Superior temporal gyrus (tissue), 1 donor: ENCODE measurements at regions not wholly inside any gene's neighbourhood (a gene's known extent, or its start where the extent isn't known, plus 50 kb on each side); places are given as distances from the start of the nearest gene placed in this dataset.
"Not testable (repeated sequence)": the region's sequence is repeated elsewhere in the genome, so short reads cannot be mapped to it uniquely, and the experiment has no call there.

Experiments
- DNase-seq: peaks from one replicate; pipeline ENCODE4 v3.0.0-alpha.2; 2016; ENCODE audit errors: extremely low spot score

DNA sequence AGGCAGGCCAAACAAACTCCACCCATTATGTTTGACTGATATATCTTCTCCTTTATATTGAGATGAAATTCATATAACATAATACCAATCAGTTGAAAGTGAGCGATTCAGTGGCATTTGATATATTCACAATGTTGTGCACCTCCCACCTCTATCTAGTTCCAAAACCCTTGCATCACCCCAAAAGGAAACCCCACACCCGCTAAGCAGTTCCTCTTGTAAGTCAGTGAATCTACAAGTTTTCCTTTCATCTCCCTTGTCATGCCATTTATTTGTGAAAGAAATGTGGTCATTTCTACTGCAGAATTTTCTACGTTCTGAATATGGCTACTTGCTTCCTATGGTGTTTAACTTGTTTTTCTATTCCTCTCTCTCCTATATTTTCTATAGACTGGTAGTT, 99.4 kb upstream of the PTPN3 start:
- DNase-seq: no peak

DNA sequence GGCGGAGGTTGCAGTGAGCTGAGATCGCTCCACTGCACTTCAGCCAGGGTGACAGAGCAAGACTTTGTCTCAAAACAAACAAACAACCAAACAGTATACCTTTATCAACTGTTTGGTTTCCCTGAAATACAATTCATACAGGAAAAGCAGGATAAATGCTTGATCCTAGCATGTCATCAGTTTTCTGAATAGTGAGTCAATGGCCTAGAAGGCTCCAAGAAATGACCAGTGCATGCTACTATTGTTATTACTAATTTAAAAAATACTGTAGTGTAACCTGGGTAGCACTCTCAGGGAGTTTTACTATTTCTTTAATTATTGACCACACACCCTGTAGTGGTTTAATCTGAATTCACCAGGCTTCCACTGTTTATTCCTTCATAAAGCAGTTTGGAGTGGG, 101.0 kb upstream of the PTPN3 start:
- DNase-seq: no peak

DNA sequence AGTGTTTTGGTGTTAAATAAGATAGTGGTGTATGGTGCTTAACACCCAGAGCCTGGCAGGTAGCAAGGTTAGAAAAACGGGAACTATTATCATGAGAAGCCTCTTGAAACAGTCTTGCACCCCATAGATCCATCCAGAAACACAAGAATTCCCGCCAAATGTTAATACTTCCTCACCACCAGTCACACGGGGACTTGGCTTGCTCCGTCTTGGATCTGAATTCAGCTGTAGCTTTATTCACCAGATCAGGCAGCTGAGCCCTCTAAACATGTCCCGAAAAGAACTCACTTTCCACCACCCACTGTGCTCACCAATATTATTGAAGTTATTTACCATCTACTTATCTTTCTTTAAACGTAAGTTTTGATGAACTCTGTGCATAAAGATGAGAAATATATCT, 101.6 kb upstream of the PTPN3 start:
- no peak for DNase-seq

DNA sequence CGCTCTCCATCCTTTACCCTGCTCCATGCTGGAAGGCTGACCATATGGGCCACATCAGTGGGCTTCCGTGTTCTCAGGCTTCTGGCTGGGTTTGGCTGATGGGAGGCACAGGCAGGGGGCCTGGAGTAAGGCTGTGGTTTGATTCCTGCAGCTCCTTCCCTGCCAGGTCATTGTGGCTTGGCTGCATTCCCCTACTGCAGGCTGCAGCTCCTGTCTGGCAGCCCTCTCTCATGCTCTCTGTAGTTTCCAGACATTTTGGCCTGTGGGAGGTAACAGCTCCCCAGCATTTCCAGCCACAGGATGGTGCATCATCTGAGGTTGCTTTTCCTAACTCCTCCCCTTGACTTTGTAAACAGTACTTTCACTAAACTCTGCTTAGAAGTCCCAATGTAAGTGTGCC, 102.0 kb upstream of the PTPN3 start:
- no peak for DNase-seq

DNA sequence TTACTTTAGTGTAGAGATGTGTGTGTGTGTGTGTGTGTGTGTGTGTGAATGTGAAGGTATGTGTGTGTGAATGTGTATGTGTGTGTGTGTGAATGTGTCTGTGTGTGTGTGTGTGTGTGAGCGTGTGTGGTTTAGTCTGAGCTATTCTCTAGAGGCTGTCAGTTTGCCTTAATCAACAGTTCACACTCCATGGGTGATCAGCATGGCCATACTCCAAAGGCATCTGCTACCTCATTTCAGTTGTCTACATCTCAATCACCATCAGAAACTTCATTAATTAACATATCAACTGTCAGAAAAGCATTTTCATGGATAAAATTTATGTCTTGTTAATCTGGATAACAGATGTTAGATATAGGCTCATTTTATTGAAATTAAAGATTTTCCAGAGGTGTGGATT, 103.1 kb upstream of the PTPN3 start:
- DNase-seq: no peak

DNA sequence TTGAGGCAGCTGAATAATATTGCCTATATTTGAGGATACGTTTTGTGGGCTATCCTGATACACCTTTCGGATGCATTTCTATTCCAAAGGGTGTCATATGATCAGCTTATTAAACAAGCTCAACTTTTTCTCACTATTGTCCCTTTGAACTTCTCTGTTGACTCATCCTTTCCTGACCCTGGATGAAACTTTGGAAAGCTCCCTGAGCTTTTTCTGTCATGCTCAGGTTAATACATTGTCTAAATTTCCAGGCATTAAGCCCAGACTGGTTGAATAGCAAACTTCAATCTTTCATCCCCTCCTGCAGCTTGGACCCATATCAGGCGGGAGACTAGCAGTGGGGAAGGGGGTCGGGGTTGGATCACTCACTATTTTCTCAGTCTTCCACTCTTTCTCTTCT, 104.9 kb upstream of the PTPN3 start:
- DNase-seq: no peak

DNA sequence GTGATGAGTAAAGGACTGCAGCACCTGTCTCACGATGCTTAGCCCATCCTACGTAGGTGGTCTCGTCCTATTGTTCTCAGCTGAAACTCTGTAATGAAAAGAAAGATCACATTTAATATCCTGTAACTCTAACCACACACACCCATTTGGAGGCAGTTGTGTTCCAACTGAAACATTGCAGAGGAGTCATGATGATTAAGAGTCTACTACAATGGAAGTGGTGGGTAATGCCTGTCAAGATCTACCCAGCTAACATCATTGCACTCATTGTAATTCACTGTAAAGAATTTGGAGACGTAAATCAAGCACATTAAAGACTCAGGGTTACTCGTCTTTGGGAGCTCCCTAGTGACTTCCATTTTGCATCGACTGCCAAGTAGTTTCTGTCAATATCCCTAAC, 106.0 kb upstream of the PTPN3 start:
- DNase-seq: no peak

DNA sequence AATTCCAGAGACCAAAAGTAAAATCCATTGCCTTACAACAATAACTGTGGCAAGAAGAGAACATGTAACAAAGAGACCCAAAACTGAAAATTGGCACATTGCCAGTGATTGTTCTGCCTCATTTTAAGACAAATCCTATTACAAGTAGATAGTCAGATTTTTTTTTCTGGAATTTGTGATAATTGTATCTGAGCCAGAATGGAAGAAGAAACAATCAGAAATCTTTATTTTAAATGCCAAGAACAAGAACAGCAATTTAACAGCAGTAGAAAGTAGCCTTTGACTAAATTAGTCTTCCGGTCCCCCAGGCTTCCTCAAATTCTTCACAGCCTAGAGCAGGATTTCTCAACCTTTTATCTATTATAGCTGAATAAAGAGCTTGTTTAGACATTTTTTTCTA, 106.7 kb upstream of the PTPN3 start:
- peak; percentile 18 for DNase-seq

DNA sequence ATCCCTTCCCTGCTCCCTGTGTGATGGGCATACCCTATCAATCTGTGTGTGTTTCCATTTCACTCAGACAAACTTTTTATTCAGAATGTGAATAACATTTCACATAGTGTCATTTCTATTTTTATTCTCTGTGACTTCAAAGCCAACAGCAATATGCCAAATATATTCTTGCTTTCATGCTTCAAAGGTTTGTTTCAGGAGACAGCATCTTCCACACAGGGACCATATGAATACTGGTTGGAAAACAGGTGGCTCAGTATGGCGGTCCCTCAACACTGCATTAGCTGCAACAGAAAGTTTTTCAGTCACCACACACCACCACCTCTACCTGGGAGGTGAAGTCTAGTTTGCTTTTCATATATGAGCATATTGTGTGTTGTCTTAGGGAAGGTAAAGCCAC, 111.0 kb upstream of the PTPN3 start:
- DNase-seq: no peak

DNA sequence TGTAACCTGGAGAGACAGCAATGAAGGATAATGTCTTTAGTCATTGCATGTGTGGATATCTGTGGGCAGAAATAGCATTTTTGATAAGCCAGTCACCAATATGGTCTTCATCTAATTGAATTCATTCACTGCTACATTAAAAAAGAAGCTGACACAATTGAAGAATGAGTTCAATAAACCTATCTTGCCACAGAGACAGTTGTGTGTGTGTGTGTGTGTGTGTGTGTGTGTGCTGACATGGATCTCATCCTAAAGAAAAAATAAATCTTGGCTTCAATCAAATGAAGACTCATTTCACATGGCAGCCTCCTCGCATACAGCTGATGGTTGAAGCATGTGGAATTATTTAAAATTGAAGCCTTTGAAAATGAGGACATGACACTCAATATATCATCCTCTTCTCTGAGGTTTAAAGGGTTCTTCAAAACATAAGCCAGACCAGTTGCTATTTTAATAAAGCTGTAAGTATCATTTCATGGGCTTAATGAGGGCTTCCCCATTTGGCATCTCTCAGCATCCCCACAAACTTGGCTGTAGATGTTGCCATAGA, 118.5 kb upstream of the PTPN3 start:
- no peak for DNase-seq

DNA sequence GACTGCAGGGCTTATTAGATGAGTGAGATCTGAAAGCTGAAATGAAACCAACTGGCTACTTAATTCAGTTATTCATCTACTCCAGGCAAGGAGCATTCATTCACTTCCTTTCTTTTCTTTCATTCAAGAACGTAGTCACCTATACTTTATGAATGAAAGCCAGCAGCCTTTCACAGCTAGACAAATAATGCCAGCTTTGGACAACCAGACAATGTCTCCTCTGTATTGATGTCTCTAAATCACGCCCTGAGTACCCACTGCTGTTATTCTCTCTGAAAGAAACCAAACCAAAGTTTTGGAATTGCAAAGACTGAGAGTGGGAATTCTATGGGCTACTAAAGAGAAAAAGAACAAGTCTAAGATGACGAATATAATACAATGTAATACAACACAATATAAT, 121.2 kb upstream of the PTPN3 start:
- DNase-seq: peak; percentile 72

DNA sequence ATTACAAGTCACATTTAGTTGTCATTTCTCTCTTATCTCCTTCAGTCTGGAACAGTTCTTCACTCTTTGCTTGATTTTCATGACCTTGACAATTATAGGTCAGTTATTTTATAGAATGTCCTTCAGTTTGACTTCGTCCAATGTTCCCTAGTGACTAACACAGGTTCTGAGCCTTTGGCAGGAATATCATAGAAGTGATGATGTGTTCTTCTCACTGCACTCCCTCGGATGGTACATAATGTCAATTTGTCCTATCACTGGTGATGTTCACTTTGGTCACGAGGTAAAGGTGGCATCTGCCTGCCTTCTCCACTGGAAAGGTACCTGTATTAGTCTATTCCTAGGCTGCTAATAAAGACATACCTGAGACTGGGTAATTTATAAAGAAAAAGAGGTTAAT, 126.0 kb upstream of the PTPN3 start:
- no peak for DNase-seq

DNA sequence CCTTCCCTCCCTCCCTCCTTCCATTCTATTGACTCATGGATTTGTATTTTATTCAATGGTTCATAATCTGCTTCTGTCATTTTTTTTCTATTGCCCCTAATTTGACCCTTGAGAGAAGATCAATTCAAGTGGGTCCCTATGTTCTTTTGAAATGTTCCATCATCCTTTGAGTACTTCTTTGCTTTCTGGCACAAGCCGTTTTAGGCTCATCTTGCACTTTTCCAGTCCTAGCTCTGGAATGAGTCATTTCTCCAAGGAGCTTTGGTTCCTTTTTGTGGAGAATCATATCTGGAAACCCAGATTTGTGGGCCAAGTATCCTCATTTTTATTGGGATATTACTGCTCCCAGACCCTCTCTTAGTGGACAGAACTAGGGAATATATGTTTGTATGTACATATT, 126.8 kb upstream of the PTPN3 start:
- no peak for DNase-seq

DNA sequence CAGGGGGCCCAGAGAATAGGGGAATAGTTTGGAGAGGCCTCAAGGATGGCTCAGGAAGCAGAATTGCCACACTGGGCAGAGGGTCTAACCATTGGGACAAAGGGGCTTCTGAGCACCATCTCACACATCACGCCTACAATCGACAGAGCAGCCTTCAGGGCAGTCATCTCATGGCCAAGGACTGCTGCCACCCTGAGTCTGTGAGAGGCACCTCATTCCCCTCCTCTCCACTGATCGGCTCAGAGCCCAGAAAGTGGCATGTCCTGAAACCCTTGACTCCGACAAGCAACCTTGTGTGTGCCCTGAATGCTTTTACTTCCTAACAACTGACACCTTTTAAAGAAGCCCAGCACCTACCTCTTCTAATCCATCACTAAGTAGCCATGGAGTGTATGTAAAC, 128.9 kb upstream of the PTPN3 start:
- DNase-seq: no peak

DNA sequence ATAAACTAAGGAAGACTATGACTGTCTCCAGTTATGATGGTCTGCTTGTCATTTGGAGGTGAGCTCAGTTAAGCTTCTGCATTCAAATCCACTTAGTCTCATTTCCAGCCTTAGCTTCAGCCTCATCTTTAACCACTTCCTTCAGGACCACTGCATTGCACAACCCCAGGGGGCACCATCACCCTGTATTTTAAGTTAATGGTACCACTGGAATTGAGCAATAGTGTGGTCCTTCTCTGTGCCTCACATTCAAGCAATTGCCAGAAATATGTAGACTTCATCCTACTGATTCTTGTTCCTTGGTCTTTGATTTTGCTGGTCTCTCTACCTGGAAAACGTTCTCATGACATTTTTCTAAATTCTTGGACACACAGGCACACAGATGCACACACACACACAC, 131.5 kb upstream of the PTPN3 start:
- no peak for DNase-seq

DNA sequence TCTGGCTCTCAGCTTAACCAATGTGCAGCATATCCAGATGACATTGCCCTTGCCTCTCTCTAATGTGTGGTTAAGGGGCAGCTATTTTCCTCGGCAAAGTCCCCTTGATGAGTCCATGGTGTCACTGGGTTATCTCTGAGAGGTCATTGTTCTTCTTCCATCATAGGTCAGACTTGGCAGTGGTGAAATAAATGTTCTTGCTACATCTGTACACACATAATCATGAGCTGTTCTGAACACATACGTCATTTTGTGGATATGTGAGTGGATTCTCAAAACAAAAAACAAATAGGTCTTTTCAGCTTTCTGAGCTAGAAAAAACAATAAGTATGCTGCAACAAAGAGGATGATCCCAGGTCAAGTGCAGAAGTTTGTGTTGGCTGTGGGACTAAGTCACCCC, 134.7 kb upstream of the PTPN3 start:
- peak; percentile 96 for DNase-seq

DNA sequence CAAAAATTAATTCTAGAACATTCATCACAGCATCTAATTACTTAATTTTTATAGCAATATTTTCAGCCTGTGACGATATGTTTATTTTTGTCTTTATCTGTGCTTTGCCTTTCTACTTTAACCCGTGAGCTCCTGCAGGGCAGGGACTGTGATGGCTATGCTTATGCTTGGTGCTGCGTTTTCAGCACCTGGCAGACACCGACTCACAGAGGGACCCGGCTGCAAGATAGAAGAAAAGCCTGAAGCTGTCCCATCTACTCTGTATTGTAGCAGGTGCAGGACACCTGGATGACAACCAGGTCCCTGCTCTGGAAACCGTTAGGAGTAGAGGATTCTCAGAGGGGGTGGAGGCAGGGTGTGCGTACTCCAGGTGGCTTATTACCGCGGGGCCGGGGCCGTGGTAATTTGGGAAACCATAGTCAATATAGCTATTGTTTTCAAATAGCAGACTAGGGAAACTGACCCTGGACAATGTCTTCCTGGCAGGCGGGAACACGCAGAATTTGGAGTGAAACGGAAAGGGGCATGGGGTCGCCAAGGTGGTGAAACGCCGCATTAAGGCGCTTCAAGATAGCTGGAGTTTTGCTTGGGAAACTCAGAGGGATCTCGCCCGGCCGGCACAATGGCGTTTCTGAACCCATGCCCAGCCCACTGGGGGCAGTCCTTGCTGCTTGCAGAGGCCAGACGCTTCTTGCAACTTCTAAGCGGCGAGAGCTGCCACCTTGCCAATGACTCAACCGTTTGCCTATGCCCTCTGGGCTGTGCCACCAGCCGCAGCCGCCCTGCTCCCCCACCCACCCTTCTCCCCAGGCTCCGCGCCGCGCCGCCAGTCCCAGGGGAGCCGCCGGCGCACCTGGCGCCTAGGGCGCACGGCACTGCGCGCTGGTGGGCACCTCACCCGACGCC, 140.1 kb upstream of the PALM2AKAP2 start:
- DNase-seq: peak; percentile 81

DNA sequence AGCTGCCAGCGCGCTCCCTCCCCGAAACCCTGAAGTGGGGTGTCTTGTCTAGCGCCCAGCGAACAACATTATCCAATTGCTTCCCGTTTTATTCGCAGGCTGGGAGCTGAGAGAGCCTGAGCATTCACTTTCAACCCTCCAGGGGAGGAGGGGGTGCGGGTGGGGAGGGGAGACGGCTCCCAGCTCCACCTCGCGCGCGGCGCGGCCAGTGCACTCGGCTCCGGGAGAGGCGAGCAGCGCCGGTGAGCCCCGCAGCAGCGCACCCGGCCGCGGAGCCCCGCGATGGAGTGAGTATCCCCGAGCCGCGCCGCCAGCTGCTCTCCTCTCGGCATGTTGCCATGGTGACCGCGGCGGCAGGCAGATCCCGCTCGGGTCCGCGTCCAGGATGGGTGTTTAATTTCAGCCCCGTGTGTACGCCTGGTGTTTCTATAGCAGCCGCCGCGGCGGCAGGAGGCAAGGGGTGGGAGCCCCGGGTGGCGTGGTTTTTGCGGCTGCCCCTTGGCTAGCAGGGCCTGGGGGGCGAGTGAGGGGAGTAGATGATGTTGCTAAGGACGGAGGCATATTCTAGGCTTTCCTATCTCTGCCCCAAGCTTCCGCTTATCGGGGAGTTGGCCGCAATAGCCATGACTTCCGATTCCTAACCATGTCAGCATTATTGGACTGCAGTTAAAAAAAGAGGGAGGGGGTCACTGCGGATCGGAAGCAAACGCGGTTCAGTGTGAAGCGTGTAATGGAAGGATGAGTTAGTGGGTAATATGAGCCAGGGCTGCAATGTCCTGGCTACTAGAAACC, 139.2 kb upstream of the PALM2AKAP2 start:
- peak; percentile 76 for DNase-seq

DNA sequence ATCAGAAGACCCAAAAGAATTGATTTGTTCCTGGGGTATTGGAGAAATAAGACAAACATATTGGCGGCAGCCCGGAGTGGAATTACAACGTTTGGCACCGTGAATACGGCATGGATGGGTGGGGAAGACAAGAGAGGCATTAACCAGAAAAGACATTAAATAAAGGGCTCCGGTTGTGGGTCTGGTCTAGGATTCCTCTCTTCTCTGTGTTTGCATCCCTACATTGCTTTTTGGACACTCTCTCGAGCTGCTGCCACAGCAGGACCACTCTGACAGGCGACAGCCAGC, 138.7 kb upstream of the PALM2AKAP2 start:
- peak; percentile 76 for DNase-seq

DNA sequence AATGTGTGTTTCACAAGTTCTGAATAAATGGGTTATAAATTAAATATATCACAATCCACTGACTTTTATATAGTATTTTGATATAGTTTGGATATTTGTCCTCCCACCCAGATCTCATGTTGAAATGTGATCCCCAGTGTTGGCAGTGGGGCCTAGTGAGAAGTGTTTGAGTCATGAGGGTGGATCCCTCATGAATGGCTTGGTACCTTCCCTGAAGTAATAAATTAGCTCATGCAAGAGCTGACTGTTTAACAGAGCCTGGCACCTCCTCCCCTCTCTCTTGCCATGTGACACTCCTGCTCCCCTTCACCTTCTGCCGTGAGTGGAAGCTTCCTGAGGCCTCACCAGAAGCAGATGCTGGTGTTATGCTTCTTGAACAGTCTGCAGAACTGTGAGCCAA, 127.9 kb upstream of the PALM2AKAP2 start:
- DNase-seq: no peak

DNA sequence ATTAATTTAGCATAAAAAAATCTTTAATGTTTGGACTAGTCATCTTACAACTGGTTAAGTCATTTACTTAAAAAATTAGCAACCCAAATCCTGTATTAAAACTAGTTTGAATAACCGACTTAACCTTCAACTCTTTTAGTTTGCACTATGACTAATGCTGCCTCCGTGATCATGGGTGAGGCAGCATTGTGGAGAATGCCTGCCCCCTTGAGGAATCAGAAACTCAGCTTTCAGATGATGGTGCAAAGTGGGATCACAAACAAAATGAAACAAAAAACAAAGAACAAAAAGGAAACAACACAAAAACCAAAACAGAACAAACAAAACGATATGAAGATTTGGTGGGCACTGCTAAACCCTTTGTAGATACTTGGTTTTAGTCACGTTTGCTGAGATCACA, 127.0 kb upstream of the PALM2AKAP2 start:
- DNase-seq: peak; percentile 85

DNA sequence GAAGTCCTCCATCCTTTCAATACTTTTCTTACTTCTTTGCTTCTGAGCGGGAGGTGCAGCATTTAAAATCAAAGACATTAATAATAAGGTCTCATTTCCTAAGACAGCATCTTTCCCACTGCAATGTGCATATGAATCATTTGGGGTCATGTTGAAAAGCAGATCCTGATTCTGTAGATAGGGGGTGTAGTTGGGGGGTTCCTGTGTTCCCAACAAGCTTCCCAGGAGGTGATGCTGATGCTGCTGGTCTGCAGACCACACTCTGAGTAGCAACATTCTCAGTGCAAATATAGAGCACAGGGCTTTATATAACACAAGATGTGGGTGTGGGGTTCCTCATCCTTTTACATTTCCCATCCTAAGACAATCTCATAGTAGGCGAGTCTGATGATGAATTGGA, 126.5 kb upstream of the PALM2AKAP2 start:
- no peak for DNase-seq

DNA sequence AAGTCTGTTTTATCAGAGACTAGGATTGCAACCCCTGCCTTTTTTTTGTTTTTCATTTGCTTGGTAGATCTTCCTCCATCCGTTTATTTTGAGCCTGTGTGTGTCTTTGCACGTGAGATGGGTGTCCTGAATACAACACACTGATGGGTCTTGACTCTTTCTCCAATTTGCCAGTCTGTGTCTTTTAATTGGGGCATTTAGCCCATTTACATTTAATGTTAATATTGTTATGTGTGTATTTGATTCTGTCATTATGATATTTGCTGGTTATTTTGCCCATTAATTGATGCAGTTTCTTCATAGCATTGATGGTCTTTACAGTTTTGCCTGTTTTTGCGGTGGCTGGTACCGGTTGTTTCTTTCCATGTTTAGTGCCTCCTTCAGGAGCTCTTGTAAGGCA, 116.0 kb upstream of the PALM2AKAP2 start:
- DNase-seq: not testable (repeated sequence)
